BLaER1 treated with 17β-estradiol and CSF1 and Interleukin-3, amounts not matched to agents 10 nM and 100 nM (cell line): ENCODE measurements at regions not wholly inside any gene's neighbourhood (a gene's known extent, or its start where the extent isn't known, plus 50 kb on each side); places are given as distances from the start of the nearest gene placed in this dataset.
"Not testable (repeated sequence)": the region's sequence is repeated elsewhere in the genome, so short reads cannot be mapped to it uniquely, and the experiment has no call there.

ENCODE experiments used
- H3K27ac ChIP-seq, 11 experiments: shearing (Covaris generic); formaldehyde crosslinking; 2 replicates each; pipeline ENCODE4 v1.8.1; 2022
- H3K27me3 ChIP-seq, 11 experiments: shearing (Covaris generic); formaldehyde crosslinking; 2 replicates each; pipeline ENCODE4 v1.8.1; 2022
- H3K36me3 ChIP-seq, 11 experiments: shearing (Covaris generic); formaldehyde crosslinking; 2 replicates each; pipeline ENCODE4 v1.8.1; 2022
- H3K4me1 ChIP-seq, 10 experiments: shearing (Covaris generic); formaldehyde crosslinking; 2 replicates each; pipeline ENCODE4 v1.8.1; 2022
- H3K4me2 ChIP-seq, 11 experiments: shearing (Covaris generic); formaldehyde crosslinking; 2 replicates each; pipeline ENCODE4 v1.8.1; 2022
- H3K4me3 ChIP-seq, 10 experiments: shearing (Covaris generic); formaldehyde crosslinking; 2 replicates each; pipeline ENCODE4 v1.8.1; 2022
- H3K9ac ChIP-seq, 11 experiments: shearing (Covaris generic); formaldehyde crosslinking; 2 replicates each; pipeline ENCODE4 v1.8.1; 2022
- H3K9me3 ChIP-seq, 11 experiments: shearing (Covaris generic); formaldehyde crosslinking; replicated peaks in 1 of 11; 2 replicates each; pipeline ENCODE4 v1.8.1; 2022
- H4K20me1 ChIP-seq, 11 experiments: shearing (Covaris generic); formaldehyde crosslinking; 2 replicates each; pipeline ENCODE4 v1.8.1; 2022
- Cebpa-rat ChIP-seq, 11 experiments: shearing (Covaris generic); IDR thresholded peaks; 2 replicates each; pipeline ENCODE4 v1.8.1; 2022

DNA sequence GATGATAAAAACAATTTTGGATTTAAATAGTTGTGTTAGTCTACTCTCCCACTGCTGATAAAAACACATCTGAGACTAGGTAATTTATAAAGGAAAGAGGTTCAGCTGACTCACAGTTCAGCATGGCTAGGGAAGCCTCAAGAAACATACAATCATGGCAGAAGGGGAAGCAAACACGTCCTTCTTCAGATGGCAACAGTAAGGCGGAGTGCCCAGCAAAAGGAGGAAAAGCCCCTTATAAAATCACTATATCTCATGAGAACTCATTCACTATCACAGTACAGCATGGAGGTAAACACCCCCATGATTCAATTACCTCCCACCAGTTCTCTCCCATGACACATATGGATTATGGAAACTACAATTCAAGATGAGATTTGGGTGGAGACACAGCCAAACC lies 632.1 kb downstream of the SLC16A7 start:
- Histone ChIP-seq H3K9me3 (peaks cover 0 to 4% (median 0%) of the 10 kb centered on the region in 11 experiments; a peak in 2 of 22 replicates), H3K36me3 (no peaks in the 10 kb centered on the region), H3K4me1 (peaks cover 0 to 10% (median 0%) of the 10 kb centered on the region in 10 experiments; a peak in 1 of 20 replicates), H3K4me3 (no peak overlapping the region), H3K4me2 (no peak overlapping the region; a peak in 1 of 22 replicates), H3K27me3 (no peaks in the 10 kb centered on the region), H4K20me1 (no peaks in the 10 kb centered on the region), H3K9ac (no peak overlapping the region), H3K27ac (peak overlapping the region in 3 of 11 experiments; percentile 61 to 64 (median 61); a peak in 7 of 22 replicates)
- no peak for TF ChIP-seq Cebpa-rat (IDR thresholded peaks at IDR 0.05)

DNA sequence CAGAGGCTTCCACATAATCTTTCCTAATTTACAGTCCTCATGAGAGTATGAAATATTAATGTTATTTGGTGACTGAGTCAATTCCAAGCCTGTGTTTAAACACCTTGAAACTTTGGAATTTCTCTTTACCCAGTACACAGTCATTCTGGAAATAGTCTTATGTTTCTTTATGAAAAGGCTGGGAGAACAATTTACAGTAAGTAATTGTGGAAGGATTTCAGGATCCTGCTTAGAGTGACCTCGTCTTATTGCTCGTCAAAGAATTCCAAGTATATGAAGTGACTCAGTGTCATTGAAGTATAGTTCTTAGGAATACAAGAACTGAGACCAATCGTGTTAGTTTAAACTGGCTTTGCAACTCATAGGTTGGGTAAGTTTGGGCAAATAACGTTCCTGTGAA lies 634.2 kb downstream of the SLC16A7 start:
- Histone ChIP-seq H3K36me3 (no peaks in the 10 kb centered on the region), H3K27ac (peak overlapping the region in 1 of 11 experiments; percentile 68; a peak in 2 of 22 replicates), H3K9me3 (peaks cover 0 to 4% (median 0%) of the 10 kb centered on the region in 11 experiments; a peak in 2 of 22 replicates), H3K9ac (no peak overlapping the region), H3K4me3 (no peak overlapping the region), H3K4me2 (no peak overlapping the region), H3K4me1 (peaks cover 0 to 10% (median 0%) of the 10 kb centered on the region in 10 experiments; a peak in 1 of 20 replicates), H3K27me3 (no peaks in the 10 kb centered on the region), H4K20me1 (no peaks in the 10 kb centered on the region)
- TF ChIP-seq Cebpa-rat (IDR thresholded peaks at IDR 0.05) = no peak

DNA sequence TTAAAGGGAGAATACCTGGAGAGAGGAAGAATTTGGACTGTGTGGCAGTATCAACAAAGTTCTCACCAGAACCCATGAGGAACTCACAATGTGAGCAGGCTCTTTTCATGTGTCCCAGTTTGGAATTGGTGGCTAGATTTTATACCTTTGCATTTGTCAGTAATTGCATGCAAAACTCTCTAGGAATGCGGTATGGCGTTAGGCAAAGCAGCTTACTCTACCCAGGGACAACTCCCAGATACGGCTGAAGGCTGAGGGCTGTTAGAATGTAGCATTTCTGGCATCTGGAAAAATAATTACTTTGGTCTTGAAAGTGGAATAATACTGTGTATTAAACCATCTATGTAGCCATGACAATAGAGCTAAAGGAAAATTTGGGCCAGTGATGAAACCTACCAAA lies 635.5 kb downstream of the SLC16A7 start:
- Histone ChIP-seq H3K27ac (no peak overlapping the region), H3K4me2 (no peak overlapping the region), H3K27me3 (no peaks in the 10 kb centered on the region), H3K4me3 (no peak overlapping the region), H3K9me3 (peaks cover 0 to 4% (median 0%) of the 10 kb centered on the region in 11 experiments; a peak in 2 of 22 replicates), H3K36me3 (no peaks in the 10 kb centered on the region), H3K4me1 (peaks cover 0 to 10% (median 0%) of the 10 kb centered on the region in 10 experiments; a peak in 1 of 20 replicates), H3K9ac (no peak overlapping the region), H4K20me1 (no peaks in the 10 kb centered on the region)
- TF ChIP-seq Cebpa-rat (IDR thresholded peaks at IDR 0.05) = no peak

DNA sequence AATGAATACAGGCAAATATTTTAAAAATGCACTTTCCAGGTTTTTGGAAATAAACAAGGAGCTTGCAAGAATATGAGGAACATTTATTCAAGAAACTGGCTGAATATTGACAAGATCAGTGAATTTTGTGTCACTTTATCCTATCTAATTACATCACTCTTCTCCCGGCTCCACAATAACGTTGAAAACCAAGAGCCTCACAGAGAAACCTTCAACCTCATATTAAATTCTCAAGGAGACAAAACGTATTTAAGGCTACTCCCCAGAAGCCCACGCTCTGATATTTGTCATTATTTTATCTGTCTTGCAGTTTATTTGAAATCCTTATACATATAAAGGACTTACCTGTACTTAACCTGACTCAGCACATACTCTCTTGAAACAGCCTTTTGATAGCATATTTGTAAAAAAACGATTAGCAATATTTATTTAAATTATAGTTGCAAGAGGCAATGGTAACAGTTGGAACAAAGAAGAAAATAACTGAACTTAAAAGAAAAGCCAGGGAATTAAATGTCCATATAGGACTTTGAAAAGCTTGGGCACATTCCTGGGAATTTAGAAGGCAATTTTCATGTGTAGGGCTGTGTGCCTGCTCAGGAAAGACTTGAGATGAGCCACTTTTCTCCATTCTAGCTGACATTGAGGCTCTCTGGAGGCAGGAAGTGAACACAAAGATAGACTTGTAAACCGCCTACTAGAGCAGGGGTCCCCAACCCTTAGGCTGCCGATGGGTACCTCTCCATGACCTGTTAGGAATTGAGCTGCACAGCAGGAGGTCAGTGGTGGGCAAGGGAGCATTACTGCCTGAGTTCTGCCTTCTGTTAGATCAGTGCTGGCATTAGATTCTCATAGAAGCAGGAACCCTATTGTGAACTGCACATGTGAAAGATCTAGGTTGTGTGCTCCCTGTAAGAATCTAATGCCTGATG lies 636.4 kb downstream of the SLC16A7 start:
- TF ChIP-seq Cebpa-rat (IDR thresholded peaks at IDR 0.05) = no peak
- H3K4me3 ChIP-seq = no peak overlapping the region

DNA sequence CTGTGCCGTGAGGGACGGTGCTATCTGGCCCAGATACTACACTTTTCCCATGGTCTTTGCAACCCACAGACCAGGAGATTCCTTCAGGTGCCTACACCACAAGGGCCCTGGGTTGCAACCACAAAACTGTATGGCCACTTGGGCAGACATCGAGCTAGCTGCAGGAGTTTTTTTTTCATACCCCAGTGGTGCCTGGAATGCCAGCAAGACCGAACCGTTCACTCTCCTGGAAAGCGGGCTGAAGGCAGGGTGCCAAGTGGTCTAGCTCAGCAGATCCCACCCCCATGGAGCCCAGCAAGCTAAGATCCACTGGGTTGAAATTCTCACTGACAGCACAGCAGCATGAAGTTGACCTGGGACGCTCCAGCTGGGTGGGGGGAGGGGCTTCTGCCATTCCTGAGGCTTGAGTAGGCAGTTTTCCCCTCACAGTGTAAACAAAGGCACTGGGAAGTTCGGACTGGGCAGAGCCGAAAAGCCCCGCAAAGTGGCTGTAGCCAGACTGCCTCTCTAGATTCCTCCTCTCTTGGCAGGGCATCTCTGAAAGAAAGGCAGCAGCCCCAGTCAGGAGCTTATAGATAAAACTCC lies 638.9 kb downstream of the SLC16A7 start:
- H3K4me2 ChIP-seq, H4K20me1 ChIP-seq, H3K36me3 ChIP-seq, H3K4me1 ChIP-seq, H3K27ac ChIP-seq, H3K9ac ChIP-seq, H3K9me3 ChIP-seq, H3K27me3 ChIP-seq, H3K4me3 ChIP-seq: not testable (repeated sequence)

More for the DNA sequence above, 636.4 kb downstream of the SLC16A7 start:
- Histone ChIP-seq H3K27me3 (no peaks in the 10 kb centered on the region), H4K20me1 (no peaks in the 10 kb centered on the region), H3K9me3 (peaks cover 0 to 4% (median 0%) of the 10 kb centered on the region in 11 experiments; a peak in 2 of 22 replicates), H3K4me2 (no peak overlapping the region), H3K4me1 (peaks cover 0 to 10% (median 0%) of the 10 kb centered on the region in 10 experiments; a peak in 1 of 20 replicates), H3K36me3 (no peaks in the 10 kb centered on the region), H3K9ac (no peak overlapping the region), H3K27ac (no peak overlapping the region)

DNA sequence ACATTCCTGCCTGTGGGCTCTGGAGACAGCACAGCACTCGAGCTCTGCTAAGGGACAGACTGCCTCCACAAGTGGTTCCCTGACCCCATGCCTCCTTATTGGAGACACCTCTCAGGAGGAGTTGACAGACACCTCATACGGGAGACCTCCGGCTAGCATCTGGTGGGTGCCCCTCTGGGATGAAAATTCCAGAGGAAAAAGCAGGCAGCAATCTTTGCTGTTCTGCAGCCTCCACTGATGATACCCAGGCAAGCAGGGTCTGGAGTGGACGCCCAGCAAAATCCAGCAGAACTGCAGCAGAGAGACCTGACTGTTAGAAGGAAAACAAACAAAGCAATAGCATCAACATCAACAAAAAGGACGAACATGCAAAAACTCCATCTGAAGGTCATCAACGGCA lies 639.4 kb downstream of the SLC16A7 start:
- H4K20me1 ChIP-seq = no peaks in the 10 kb centered on the region
- no peak overlapping the region for H3K9ac ChIP-seq
- H3K4me2 ChIP-seq = no peak overlapping the region
- no peak overlapping the region for H3K4me3 ChIP-seq
- TF ChIP-seq Cebpa-rat (IDR thresholded peaks at IDR 0.05) = no peak
- no peaks in the 10 kb centered on the region for H3K36me3 ChIP-seq
- H3K4me1 ChIP-seq = no peaks in the 10 kb centered on the region
- H3K27ac ChIP-seq = no peak overlapping the region
- no peaks in the 10 kb centered on the region for H3K9me3 ChIP-seq
- H3K27me3 ChIP-seq = no peaks in the 10 kb centered on the region

DNA sequence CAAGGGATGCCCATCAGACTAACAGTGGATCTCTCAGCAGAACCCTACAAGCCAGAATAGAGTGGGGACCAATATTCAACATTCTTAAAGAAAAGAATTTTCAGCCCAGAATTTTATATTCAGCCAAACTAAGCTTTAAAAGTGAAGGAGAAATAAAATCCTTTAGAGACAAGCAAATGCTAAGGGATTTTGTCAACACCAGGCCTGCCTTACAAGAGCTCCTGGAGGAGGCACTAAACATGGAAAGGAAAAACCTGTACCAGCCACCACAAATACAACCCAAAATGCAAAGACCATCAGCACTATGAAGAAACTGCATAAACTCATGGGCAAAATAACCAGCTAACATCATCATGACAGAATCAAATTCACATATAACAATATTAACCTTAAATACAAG lies 640.6 kb downstream of the SLC16A7 start:
- not testable (repeated sequence) for H3K9ac ChIP-seq, H3K9me3 ChIP-seq, H4K20me1 ChIP-seq, H3K4me3 ChIP-seq, H3K36me3 ChIP-seq, H3K27me3 ChIP-seq, H3K4me2 ChIP-seq, H3K4me1 ChIP-seq, H3K27ac ChIP-seq

DNA sequence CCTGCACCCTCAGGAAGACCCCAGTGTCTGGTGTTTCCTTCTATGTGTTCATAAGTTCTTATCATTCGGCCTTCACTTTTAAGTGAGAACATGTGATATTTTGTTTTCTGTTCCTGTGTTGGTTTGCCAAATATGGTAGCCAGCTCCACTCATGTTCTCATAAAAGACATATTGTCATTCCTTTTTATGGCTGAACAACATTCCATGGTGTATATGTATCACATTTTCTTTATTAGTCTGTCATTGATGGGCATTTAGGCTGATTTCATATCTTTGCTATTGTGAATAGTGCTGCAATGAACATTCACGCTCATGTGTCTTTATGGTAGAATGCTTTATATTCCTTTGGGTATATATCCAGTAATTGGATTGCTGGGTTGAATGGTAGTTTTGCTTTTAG lies 645.1 kb downstream of the SLC16A7 start:
- H3K9me3 ChIP-seq = no peaks in the 10 kb centered on the region
- no peak for TF ChIP-seq Cebpa-rat (IDR thresholded peaks at IDR 0.05)
- no peaks in the 10 kb centered on the region for H3K4me1 ChIP-seq
- H3K27me3 ChIP-seq = no peaks in the 10 kb centered on the region
- no peak overlapping the region for H3K4me2 ChIP-seq
- no peak overlapping the region for H3K27ac ChIP-seq
- H3K36me3 ChIP-seq = no peaks in the 10 kb centered on the region
- H3K4me3 ChIP-seq = no peak overlapping the region
- no peaks in the 10 kb centered on the region for H4K20me1 ChIP-seq
- no peak overlapping the region for H3K9ac ChIP-seq

DNA sequence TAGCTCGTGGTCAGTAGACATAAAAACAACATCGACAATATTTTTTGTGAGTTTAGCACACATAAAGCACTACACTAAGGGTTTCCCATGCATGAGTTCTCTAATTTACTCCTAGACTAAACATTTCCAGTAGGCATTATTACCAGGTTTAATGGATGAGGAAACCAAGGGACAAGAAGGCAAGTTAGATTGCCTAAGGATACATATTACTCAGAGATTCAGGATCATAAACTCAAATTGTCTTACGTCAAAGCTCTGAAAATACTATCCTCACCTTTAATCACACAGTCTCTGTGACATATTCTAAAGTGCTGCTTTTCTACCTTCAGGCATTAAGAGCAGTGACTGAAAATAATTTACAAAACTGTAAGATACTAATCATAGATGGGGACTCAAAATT lies 655.3 kb downstream of the SLC16A7 start:
- Histone ChIP-seq H4K20me1 (no peaks in the 10 kb centered on the region), H3K36me3 (no peaks in the 10 kb centered on the region), H3K27ac (no peak overlapping the region), H3K9ac (no peak overlapping the region), H3K9me3 (no peaks in the 10 kb centered on the region), H3K4me2 (no peak overlapping the region), H3K27me3 (no peaks in the 10 kb centered on the region), H3K4me3 (no peak overlapping the region), H3K4me1 (no peaks in the 10 kb centered on the region)
- no peak for TF ChIP-seq Cebpa-rat (IDR thresholded peaks at IDR 0.05)
